Epithelial cell of esophagus (primary cell): ENCODE measurements at regions not wholly inside any gene's neighbourhood (a gene's known extent, or its start where the extent isn't known, plus 50 kb on each side); places are given as distances from the start of the nearest gene placed in this dataset.

ENCODE experiments used
- DNase-seq: peaks from one replicate; pipeline ENCODE4 v3.0.0; 2010; ENCODE audit warnings: low read depth
- H3K4me3 ChIP-seq: 2 replicates; pipeline ENCODE4 v1.5.1; 2011; ENCODE audit warnings: mild to moderate bottlenecking, low read length, control low read depth
- CTCF ChIP-seq: IDR thresholded peaks from 2 replicates; pipeline ENCODE4 v1.5.1; 2011; ENCODE audit warnings: low read depth, mild to moderate bottlenecking, low read length, control low read depth, inconsistent platforms; ENCODE audit not compliant: insufficient read depth; ENCODE audit errors: missing control alignments

- no peak overlapping the region for H3K4me3 ChIP-seq
- TF ChIP-seq CTCF: no peak
- no peak for DNase-seq
Observed at GRCh38 chr9:16252616-16253015, 617.9 kb downstream of the BNC2 start.

- H3K4me3 ChIP-seq: no peak overlapping the region
- no peak for DNase-seq
- TF ChIP-seq CTCF: no peak
Observed at GRCh38 chr9:16254674-16255073, 615.8 kb downstream of the BNC2 start.

GRCh38 chr9:16255217-16255616 lies 615.3 kb downstream of the BNC2 start:
- no peak for DNase-seq
- H3K4me3 ChIP-seq: no peak overlapping the region
- TF ChIP-seq CTCF: no peak

- TF ChIP-seq CTCF: peak; percentile 65
- DNase-seq: peak; percentile 21
- no peak overlapping the region for H3K4me3 ChIP-seq
Observed at GRCh38 chr9:16257604-16258003, 612.9 kb downstream of the BNC2 start.

GRCh38 chr9:16258191-16258590 lies 612.3 kb downstream of the BNC2 start:
- DNase-seq: no peak
- no peak for TF ChIP-seq CTCF
- H3K4me3 ChIP-seq: no peak overlapping the region

- H3K4me3 ChIP-seq: no peak overlapping the region
- no peak for TF ChIP-seq CTCF
- DNase-seq: no peak
Observed at GRCh38 chr9:16258708-16259107, 611.8 kb downstream of the BNC2 start.

- no peak overlapping the region for H3K4me3 ChIP-seq
- no peak for DNase-seq
- no peak for TF ChIP-seq CTCF
Observed at GRCh38 chr9:16262477-16263261, 607.8 kb downstream of the BNC2 start.
